GM12872 (cell line): ENCODE measurements at regions not wholly inside any gene's neighbourhood (a gene's known extent, or its start where the extent isn't known, plus 50 kb on each side); places are given as distances from the start of the nearest gene placed in this dataset.

Source experiments
- TF ChIP-seq, protein P1 (sequence below): IDR thresholded peaks from 3 replicates; pipeline ENCODE4 v1.5.1; 2011; ENCODE audit warnings: low read depth, mild to moderate bottlenecking, low read length, moderate library complexity; ENCODE audit not compliant: insufficient read depth

DNA sequence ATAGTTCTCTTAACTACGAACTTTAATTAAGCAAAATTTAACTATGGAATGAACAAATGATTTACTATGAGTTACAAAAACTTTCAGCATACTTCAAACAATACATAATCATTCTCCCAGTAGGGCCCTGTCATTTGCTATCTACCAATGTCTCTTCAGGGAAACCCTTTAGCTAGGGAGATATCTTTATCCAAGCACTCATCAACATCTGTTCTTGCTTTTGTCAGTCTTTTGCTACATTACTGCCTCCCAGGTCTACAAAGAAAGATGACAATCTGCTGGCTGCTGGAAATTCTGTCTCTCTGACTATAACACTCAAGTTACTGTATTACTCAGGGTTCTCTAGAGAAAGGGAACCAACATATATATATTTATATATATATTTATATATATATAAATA, 1626.3 kb upstream of the CELF4 start:
- TF ChIP-seq, protein P1, sequence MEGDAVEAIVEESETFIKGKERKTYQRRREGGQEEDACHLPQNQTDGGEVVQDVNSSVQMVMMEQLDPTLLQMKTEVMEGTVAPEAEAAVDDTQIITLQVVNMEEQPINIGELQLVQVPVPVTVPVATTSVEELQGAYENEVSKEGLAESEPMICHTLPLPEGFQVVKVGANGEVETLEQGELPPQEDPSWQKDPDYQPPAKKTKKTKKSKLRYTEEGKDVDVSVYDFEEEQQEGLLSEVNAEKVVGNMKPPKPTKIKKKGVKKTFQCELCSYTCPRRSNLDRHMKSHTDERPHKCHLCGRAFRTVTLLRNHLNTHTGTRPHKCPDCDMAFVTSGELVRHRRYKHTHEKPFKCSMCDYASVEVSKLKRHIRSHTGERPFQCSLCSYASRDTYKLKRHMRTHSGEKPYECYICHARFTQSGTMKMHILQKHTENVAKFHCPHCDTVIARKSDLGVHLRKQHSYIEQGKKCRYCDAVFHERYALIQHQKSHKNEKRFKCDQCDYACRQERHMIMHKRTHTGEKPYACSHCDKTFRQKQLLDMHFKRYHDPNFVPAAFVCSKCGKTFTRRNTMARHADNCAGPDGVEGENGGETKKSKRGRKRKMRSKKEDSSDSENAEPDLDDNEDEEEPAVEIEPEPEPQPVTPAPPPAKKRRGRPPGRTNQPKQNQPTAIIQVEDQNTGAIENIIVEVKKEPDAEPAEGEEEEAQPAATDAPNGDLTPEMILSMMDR, result no peak

GRCh38 chr18:39191058-39191457, 1625.5 kb upstream of the CELF4 start:
- TF ChIP-seq, protein P1, result no peak

GRCh38 chr18:39190508-39190907, 1624.9 kb upstream of the CELF4 start:
- TF ChIP-seq, protein P1, result no peak

- TF ChIP-seq, protein P1, result no peak
These were observed 1622.7 kb upstream of the CELF4 start for GRCh38 chr18:39188278-39188677.

- TF ChIP-seq, protein P1, result no peak
These were observed 1620.4 kb upstream of the CELF4 start for GRCh38 chr18:39186008-39186407.

DNA sequence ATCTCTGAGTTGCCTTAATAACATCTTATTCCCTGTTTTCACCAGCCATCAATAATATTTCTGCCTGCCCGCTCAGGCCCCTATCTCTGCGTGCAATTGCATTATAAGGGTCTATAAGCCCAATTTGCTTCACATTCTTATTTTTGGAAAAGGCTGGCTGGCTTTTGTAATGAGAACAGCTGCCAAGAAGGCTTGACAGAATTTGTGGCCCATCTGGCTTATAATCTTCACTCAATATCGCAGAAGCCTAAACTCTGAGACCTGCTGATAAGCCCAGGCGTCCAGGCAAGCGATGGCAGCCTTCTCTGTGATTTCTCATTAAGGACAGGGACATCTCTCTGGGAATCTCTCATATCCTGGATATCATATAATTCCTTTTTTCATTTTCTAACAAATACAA, 1618.6 kb upstream of the CELF4 start:
- TF ChIP-seq, protein P1, result no peak

DNA sequence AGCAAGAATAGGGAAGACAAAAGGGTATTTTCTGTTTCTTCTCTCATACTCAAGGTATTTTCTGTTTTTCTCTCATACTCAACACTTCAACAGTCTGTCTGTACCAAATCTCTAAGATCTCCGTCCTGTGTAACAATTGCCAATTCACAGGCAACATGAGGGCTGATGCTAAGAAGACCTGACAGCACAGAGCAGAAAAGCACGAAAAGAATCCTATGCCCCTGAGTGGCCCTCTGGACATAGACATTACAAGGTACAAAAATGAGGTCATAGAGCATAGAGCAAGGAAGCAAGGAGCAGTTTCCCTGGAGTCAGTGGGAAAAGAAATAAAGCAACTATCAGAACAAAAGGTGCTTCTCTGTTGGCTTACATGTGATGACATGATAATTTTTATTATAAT, 1612.6 kb upstream of the CELF4 start:
- TF ChIP-seq, protein P1, result no peak
